ENCODE measurements at regions not wholly inside any gene's neighbourhood (a gene's known extent, or its start where the extent isn't known, plus 50 kb on each side); places are given as distances from the start of the nearest gene placed in this dataset.

DNA sequence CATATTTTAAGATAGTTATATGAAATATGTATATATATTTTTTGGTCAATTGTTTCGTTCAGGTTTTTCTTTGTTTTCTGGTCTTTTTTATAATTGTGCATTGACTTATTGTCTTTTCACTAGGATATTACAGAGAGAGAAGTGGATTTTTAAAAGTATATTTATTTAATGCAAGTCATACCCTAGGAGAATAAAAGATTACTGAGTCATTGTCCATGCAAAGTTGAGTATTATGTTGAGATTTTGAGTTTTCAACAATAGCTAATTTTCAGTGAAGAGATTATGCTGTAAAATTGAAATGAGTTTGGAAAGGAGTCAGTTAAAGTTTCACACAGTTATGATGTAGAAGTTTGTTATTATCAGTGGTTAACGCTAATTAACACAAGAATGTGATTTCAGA, 203.6 kb upstream of the SPRED2 start:
- H2AFZ ChIP-seq (replicated peaks; ENCODE audit: low read length, poor library complexity), result no peak overlapping the region
- ATAC-seq (ENCODE audit: low read depth), result no peak
- ChIA-PET POLR2A (ENCODE audit: unreplicated experiment) (no interaction called here), CTCF (no interaction called here)
- BruUV-seq (replicated peaks), result no TSS peak
- no peak overlapping the region for H3K4me2 ChIP-seq (ENCODE audit: low read depth, low read length)
- in situ Hi-C loops (cut with MboI; ENCODE audit: low sequenced_read_pairs) (loop anchor here (25.0 kb wide), 1 partner anchor 776 kb away; no protein-coding TSS in a partner anchor), intact Hi-C loops (cut with micrococcal nuclease) (no loop called here), dilution Hi-C loops (cut with HindIII; ENCODE audit: low sequenced_read_pairs, unreplicated experiment) (no loop called here)
- TF ChIP-seq MAFK (IDR thresholded peaks at IDR 0.05; ENCODE audit: low read depth, low read length), result no peak
- TF ChIP-seq, protein P1, sequence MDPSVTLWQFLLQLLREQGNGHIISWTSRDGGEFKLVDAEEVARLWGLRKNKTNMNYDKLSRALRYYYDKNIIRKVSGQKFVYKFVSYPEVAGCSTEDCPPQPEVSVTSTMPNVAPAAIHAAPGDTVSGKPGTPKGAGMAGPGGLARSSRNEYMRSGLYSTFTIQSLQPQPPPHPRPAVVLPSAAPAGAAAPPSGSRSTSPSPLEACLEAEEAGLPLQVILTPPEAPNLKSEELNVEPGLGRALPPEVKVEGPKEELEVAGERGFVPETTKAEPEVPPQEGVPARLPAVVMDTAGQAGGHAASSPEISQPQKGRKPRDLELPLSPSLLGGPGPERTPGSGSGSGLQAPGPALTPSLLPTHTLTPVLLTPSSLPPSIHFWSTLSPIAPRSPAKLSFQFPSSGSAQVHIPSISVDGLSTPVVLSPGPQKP (IDR thresholded peaks at IDR 0.05; ENCODE audit: borderline replicate concordance, low read depth, low read length), result no peak
- TF ChIP-seq, protein P2, sequence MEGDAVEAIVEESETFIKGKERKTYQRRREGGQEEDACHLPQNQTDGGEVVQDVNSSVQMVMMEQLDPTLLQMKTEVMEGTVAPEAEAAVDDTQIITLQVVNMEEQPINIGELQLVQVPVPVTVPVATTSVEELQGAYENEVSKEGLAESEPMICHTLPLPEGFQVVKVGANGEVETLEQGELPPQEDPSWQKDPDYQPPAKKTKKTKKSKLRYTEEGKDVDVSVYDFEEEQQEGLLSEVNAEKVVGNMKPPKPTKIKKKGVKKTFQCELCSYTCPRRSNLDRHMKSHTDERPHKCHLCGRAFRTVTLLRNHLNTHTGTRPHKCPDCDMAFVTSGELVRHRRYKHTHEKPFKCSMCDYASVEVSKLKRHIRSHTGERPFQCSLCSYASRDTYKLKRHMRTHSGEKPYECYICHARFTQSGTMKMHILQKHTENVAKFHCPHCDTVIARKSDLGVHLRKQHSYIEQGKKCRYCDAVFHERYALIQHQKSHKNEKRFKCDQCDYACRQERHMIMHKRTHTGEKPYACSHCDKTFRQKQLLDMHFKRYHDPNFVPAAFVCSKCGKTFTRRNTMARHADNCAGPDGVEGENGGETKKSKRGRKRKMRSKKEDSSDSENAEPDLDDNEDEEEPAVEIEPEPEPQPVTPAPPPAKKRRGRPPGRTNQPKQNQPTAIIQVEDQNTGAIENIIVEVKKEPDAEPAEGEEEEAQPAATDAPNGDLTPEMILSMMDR (conservative IDR thresholded peaks at IDR 0.05; ENCODE audit: low read depth, low read length), result no peak
- TF ChIP-seq BHLHE40 (IDR thresholded peaks at IDR 0.05; ENCODE audit: low read depth, low read length), result no peak
- no peak for TF ChIP-seq CEBPB (IDR thresholded peaks at IDR 0.05; ENCODE audit: low read depth, low read length)
- TF ChIP-seq CHD1 (IDR thresholded peaks at IDR 0.05; ENCODE audit: low read depth, low read length), result no peak
- H3K4me1 ChIP-seq (ENCODE audit: control insufficient read depth, insufficient read depth, low read length), result peaks cover 2% of the 10 kb centered on the region
- no peaks in the 10 kb centered on the region for H4K20me1 ChIP-seq (ENCODE audit: insufficient read depth, low read length)
- H3K36me3 ChIP-seq (ENCODE audit: control insufficient read depth, insufficient read depth, low read length), result no peaks in the 10 kb centered on the region
- H4K91ac ChIP-seq (ENCODE audit: insufficient read depth, low read depth, low read length), result no peak overlapping the region
- H3K9ac ChIP-seq (ENCODE audit: low read depth, low read length), result no peak overlapping the region
- H4K8ac ChIP-seq (ENCODE audit: low read depth in 2 of 2, low read length in 2 of 2), result no peak overlapping the region
- H2BK20ac ChIP-seq (ENCODE audit: low read depth, low read length), result no peak overlapping the region
- no peak overlapping the region for H2AK9ac ChIP-seq (replicated peaks; ENCODE audit: low read depth, low read length, poor library complexity)
- no peak overlapping the region for H2BK5ac ChIP-seq (ENCODE audit: low read depth, low read length, poor library complexity, severe bottlenecking)
- WGBS, 2 experiments (ENCODE audit: extremely low coverage in 2 of 2, insufficient read length in 1 of 2), result no CpG with 5 or more reads among the region's 2 CpGs
- no peak overlapping the region for H3K4me3 ChIP-seq (ENCODE audit: insufficient read depth, low read depth, low read length)
- no peak overlapping the region for H3K27ac ChIP-seq (ENCODE audit: insufficient read depth, low read length)
- H3K14ac ChIP-seq (replicated peaks; ENCODE audit: low read depth, low read length), result no peak overlapping the region
- H3K9me3 ChIP-seq (ENCODE audit: control insufficient read depth, insufficient read depth, low read length), result no peaks in the 10 kb centered on the region
- H2AK5ac ChIP-seq (ENCODE audit: low read depth, low read length), result no peak overlapping the region
- no peak overlapping the region for H3K4ac ChIP-seq (ENCODE audit: low read depth, low read length)
- no peaks in the 10 kb centered on the region for H3K79me1 ChIP-seq (ENCODE audit: low read depth in 1 of 2, low read length in 2 of 2)
- H3K9me1 ChIP-seq (ENCODE audit: insufficient read depth, low read length), result 0 out of 2 replicates have a peak, but pooled peaks cover under 1% of the 10 kb centered on the region
- no peak overlapping the region for H2BK120ac ChIP-seq (ENCODE audit: low read depth, low read length)
- H4K5ac ChIP-seq (ENCODE audit: low read depth, low read length), result no peak overlapping the region
- H3K18ac ChIP-seq (ENCODE audit: low read depth, low read length), result no peak overlapping the region
- no peak overlapping the region for H2BK15ac ChIP-seq (ENCODE audit: low read depth, low read length)
- no peak overlapping the region for H3K56ac ChIP-seq (ENCODE audit: extremely low read depth, insufficient read depth, low read length)
- peaks cover 31% of the 10 kb centered on the region for H3K27me3 ChIP-seq (ENCODE audit: control insufficient read depth, insufficient read depth, low read length)
- no peak overlapping the region for H3K23ac ChIP-seq (ENCODE audit: low read depth, low read length)
- DNase-seq, result no peak

Measured in IMR-90 (cell line).